DOHH2 (cell line): ENCODE measurements at regions not wholly inside any gene's neighbourhood (a gene's known extent, or its start where the extent isn't known, plus 50 kb on each side); places are given as distances from the start of the nearest gene placed in this dataset.

Experiments used
- CTCF ChIP-seq: fragments of 200-600 bp; sonication (generic); IDR thresholded peaks from one replicate; pipeline ENCODE4 v1.5.1; 2014; ENCODE audit warnings: antibody characterized with exemption, mild to moderate bottlenecking, low read depth, low read length; ENCODE audit not compliant: poor library complexity, severe bottlenecking
- EZH2phosphoT487 ChIP-seq: fragments of 200-600 bp; sonication (generic); IDR thresholded peaks from 2 replicates; pipeline ENCODE4 v1.6.1; 2017; ENCODE audit warnings: borderline replicate concordance, mild to moderate bottlenecking, antibody characterized with exemption, low read length, moderate library complexity, mixed read lengths

- no peak for TF ChIP-seq CTCF
- TF ChIP-seq EZH2phosphoT487: no peak
These were observed 396.4 kb upstream of the CCL2 start for GRCh38 chr17:33858682-33859081.
